ENCODE measurements at regions not wholly inside any gene's neighbourhood (a gene's known extent, or its start where the extent isn't known, plus 50 kb on each side); places are given as distances from the start of the nearest gene placed in this dataset.

GRCh38 chr2:121868652-121869051, 113.2 kb downstream of the TSN start:
- no peak for DNase-seq (ENCODE audit: low spot score)
- Mint-ChIP-seq H3K9me3 (no peaks in the 10 kb centered on the region), H3K27ac (no peak overlapping the region), H3K4me3 (no peak overlapping the region), H3K36me3 (ENCODE audit: low read depth) (no peaks in the 10 kb centered on the region), H3K27me3 (ENCODE audit: insufficient read depth) (no peaks in the 10 kb centered on the region), H3K4me1 (ENCODE audit: low read depth) (no peaks in the 10 kb centered on the region)
- intact Hi-C loops (cut with micrococcal nuclease), result no loop called here

- Mint-ChIP-seq H3K27ac (no peak overlapping the region), H3K9me3 (no peaks in the 10 kb centered on the region), H3K4me1 (ENCODE audit: low read depth) (no peaks in the 10 kb centered on the region), H3K36me3 (ENCODE audit: low read depth) (no peaks in the 10 kb centered on the region), H3K4me3 (no peak overlapping the region), H3K27me3 (ENCODE audit: insufficient read depth) (no peaks in the 10 kb centered on the region)
- intact Hi-C loops (cut with micrococcal nuclease), result no loop called here
- no peak for DNase-seq (ENCODE audit: low spot score)
Measured at GRCh38 chr2:121869363-121869762, 113.9 kb downstream of the TSN start.

DNA sequence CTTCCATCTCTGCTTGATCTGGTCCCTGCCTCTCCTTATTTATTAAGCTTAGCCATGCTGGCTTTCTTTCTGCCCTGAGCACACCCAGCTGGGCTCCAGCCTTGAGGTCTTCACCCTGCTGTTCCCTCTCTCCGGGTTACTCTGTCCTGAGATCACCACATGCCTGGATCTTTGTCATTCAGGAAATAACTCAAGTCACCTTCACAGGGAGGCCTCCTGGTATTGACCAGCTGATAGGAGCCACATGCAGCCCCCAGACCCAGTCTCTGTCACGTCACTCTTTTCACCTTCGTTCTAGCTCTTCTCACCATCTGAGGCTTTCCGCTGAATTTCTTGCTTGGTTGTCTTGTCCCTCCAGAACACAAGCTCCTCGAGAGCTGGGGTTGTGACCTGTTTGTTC, 114.4 kb downstream of the TSN start:
- Mint-ChIP-seq H3K36me3 (ENCODE audit: low read depth) (no peaks in the 10 kb centered on the region), H3K9me3 (no peaks in the 10 kb centered on the region), H3K27ac (no peak overlapping the region), H3K4me3 (no peak overlapping the region), H3K27me3 (ENCODE audit: insufficient read depth) (no peaks in the 10 kb centered on the region), H3K4me1 (ENCODE audit: low read depth) (no peaks in the 10 kb centered on the region)
- no peak for DNase-seq (ENCODE audit: low spot score)
- intact Hi-C loops (cut with micrococcal nuclease), result no loop called here

GRCh38 chr2:121872651-121873050, 117.2 kb downstream of the TSN start:
- DNase-seq (ENCODE audit: low spot score), result no peak
- H3K9me3 Mint-ChIP-seq, result no peaks in the 10 kb centered on the region
- no peaks in the 10 kb centered on the region for H3K27me3 Mint-ChIP-seq (ENCODE audit: insufficient read depth)
- intact Hi-C loops (cut with micrococcal nuclease), result no loop called here
- no peak overlapping the region for H3K27ac Mint-ChIP-seq
- H3K4me3 Mint-ChIP-seq, result no peak overlapping the region
- H3K4me1 Mint-ChIP-seq (ENCODE audit: low read depth), result no peaks in the 10 kb centered on the region
- H3K36me3 Mint-ChIP-seq (ENCODE audit: low read depth), result no peaks in the 10 kb centered on the region

DNA sequence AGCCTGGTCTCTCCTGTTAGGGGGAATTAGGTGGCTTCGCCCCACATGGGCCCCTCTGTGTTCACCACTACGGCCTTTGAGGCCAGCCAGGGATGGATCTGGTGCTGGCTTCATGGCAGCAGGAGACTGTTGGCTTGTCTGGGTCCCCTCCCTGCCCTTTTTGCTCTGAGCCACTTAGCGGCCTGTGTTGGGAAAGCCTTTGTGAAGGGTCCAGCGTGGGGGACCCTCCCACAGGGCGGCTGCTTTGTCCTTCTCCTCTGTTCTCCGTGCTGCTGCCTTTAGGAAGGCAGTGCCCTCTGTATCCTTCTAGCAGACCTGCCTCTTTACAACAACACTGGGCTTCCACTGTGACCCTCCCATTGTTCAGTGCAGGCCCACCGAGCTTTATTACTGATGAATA, 118.4 kb downstream of the TSN start:
- Mint-ChIP-seq H3K27ac (no peak overlapping the region), H3K27me3 (ENCODE audit: insufficient read depth) (no peaks in the 10 kb centered on the region), H3K9me3 (no peaks in the 10 kb centered on the region), H3K36me3 (ENCODE audit: low read depth) (no peaks in the 10 kb centered on the region), H3K4me1 (ENCODE audit: low read depth) (no peaks in the 10 kb centered on the region), H3K4me3 (no peak overlapping the region)
- no peak for DNase-seq (ENCODE audit: low spot score)
- intact Hi-C loops (cut with micrococcal nuclease), result no loop called here

DNA sequence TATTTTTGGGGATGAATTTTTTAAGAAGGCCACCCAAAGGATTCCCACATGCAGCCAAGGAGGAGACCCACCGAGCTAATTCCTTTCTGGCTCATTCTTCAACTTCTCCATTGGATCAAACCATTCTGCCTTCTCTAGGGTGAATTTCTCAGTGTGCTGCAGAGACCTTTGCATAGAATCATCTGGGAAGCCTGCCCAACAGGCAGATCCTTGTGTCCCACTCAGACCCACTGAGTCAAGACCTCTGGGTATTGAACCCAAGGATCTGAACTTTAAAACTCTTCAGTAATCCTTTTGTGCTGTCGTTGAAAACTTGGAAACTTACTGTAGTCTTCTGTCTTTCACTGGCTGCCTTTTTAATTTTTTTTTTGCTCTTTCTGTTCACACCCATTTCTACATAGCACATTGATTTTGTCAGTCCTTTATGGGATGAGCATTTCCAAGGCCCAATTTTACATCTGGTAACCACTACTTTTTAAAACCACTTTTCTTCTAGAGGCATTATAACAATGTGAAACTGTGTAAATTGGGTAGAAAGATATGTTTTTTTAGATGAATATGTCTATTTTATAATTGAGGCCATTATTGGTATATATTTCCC, 120.2 kb downstream of the TSN start:
- intact Hi-C loops (cut with micrococcal nuclease), result no loop called here
- Mint-ChIP-seq H3K4me3 (no peak overlapping the region), H3K36me3 (ENCODE audit: low read depth) (no peaks in the 10 kb centered on the region), H3K9me3 (no peaks in the 10 kb centered on the region), H3K27ac (no peak overlapping the region), H3K27me3 (ENCODE audit: insufficient read depth) (no peaks in the 10 kb centered on the region), H3K4me1 (ENCODE audit: low read depth) (no peaks in the 10 kb centered on the region)
- no peak for DNase-seq (ENCODE audit: low spot score)

- Mint-ChIP-seq H3K9me3 (no peaks in the 10 kb centered on the region), H3K27me3 (ENCODE audit: insufficient read depth) (no peaks in the 10 kb centered on the region), H3K4me3 (no peak overlapping the region), H3K36me3 (ENCODE audit: low read depth) (no peaks in the 10 kb centered on the region), H3K4me1 (ENCODE audit: low read depth) (no peaks in the 10 kb centered on the region), H3K27ac (no peak overlapping the region)
- DNase-seq (ENCODE audit: low spot score), result no peak
- intact Hi-C loops (cut with micrococcal nuclease), result no loop called here
Measured at GRCh38 chr2:121877366-121877765, 121.9 kb downstream of the TSN start.

DNA sequence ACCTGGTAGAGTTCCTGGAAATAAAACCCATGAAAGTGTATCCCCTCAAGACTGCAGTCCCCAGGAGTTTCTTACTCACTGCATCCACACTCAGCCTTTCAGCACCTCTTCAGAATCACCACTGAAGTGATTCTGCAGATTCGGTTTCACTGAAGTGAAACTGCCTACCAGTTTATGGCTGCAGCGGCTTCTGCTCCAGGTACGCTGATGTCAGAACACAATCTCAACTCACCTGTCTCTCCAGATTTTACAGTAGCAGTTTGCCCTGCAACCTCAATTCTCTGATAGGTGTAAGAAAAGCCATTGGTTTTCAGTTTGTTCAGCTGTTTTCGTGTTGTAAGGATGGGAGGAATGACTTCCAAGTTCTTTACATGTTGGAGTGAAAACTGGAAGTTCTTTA, 124.8 kb downstream of the TSN start:
- Mint-ChIP-seq H3K4me3 (no peak overlapping the region), H3K27ac (no peak overlapping the region), H3K36me3 (ENCODE audit: low read depth) (no peaks in the 10 kb centered on the region), H3K27me3 (ENCODE audit: insufficient read depth) (no peaks in the 10 kb centered on the region), H3K9me3 (no peaks in the 10 kb centered on the region), H3K4me1 (ENCODE audit: low read depth) (no peaks in the 10 kb centered on the region)
- intact Hi-C loops (cut with micrococcal nuclease), result no loop called here
- DNase-seq (ENCODE audit: low spot score), result no peak

DNA sequence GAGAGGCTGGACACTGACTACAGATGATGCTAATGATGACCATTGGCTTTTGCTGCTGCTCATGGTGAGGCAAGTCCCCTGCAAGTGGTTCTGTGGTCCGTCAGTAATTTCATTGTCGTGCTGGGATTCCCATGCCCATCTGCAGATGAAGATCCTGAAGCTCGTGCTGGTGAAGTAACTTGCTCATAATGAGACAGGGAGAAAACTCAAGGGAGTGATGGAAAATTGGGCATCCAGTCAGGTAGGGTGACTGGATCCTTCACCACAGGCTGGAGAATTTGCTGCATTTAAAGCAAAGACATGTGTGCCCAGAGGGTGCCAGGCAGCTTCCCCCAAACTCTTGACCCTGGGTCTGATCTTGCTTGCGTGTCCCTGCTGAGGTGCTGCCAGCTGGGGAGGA, 125.6 kb downstream of the TSN start:
- intact Hi-C loops (cut with micrococcal nuclease), result no loop called here
- Mint-ChIP-seq H3K27ac (no peak overlapping the region), H3K27me3 (ENCODE audit: insufficient read depth) (no peaks in the 10 kb centered on the region), H3K9me3 (no peaks in the 10 kb centered on the region), H3K36me3 (ENCODE audit: low read depth) (no peaks in the 10 kb centered on the region), H3K4me1 (ENCODE audit: low read depth) (no peaks in the 10 kb centered on the region), H3K4me3 (no peak overlapping the region)
- DNase-seq (ENCODE audit: low spot score), result no peak

DNA sequence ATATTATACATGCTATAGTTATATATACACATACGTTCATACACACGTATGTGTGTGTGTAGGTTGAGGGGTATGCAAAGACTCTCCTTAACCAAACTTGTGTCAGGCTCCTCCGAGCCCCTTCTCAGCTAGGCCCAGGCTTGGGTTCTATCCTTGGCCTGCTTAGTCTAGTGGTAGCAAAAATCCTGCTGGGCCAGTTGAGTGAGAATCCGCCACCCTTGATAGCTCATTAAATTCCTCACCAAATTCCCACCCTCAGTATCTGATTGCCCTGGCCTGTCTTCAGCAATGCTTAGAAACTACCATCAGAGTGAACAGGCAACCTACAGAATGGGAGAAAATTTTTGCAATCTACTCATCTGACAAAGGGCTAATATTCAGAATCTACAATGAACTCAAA, 126.5 kb downstream of the TSN start:
- H3K36me3 Mint-ChIP-seq (ENCODE audit: low read depth), result no peaks in the 10 kb centered on the region
- no peaks in the 10 kb centered on the region for H3K27me3 Mint-ChIP-seq (ENCODE audit: insufficient read depth)
- no peaks in the 10 kb centered on the region for H3K9me3 Mint-ChIP-seq
- no peaks in the 10 kb centered on the region for H3K4me1 Mint-ChIP-seq (ENCODE audit: low read depth)
- DNase-seq (ENCODE audit: low spot score), result no peak
- H3K27ac Mint-ChIP-seq, result no peak overlapping the region
- intact Hi-C loops (cut with micrococcal nuclease), result no loop called here
- no peak overlapping the region for H3K4me3 Mint-ChIP-seq

DNA sequence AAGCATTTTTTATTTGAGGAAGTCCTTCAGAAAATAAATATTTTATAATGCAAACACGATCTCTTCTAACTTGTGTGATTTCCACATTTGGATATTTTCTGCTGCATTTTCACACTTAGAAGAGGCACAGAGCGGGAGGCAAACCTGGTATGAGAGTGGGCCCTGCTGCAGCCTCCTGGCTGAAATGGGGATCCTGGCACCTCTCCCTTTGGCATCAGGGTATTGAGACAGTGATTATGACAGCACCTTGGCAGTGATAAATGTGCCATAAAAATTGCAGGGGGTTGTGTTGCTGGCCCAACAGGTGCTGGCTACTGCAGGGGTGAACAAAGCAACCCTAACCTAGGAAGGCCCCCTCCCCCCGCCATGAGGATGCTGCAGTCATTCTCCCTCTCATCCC, 128.6 kb downstream of the TSN start:
- H3K9me3 Mint-ChIP-seq, result no peaks in the 10 kb centered on the region
- no peak overlapping the region for H3K4me3 Mint-ChIP-seq
- intact Hi-C loops (cut with micrococcal nuclease), result no loop called here
- no peaks in the 10 kb centered on the region for H3K36me3 Mint-ChIP-seq (ENCODE audit: low read depth)
- DNase-seq (ENCODE audit: low spot score), result no peak
- no peaks in the 10 kb centered on the region for H3K27me3 Mint-ChIP-seq (ENCODE audit: insufficient read depth)
- no peaks in the 10 kb centered on the region for H3K4me1 Mint-ChIP-seq (ENCODE audit: low read depth)
- H3K27ac Mint-ChIP-seq, result no peak overlapping the region

- no peaks in the 10 kb centered on the region for H3K27me3 Mint-ChIP-seq (ENCODE audit: insufficient read depth)
- no peak overlapping the region for H3K27ac Mint-ChIP-seq
- intact Hi-C loops (cut with micrococcal nuclease), result no loop called here
- DNase-seq (ENCODE audit: low spot score), result no peak
- no peak overlapping the region for H3K4me3 Mint-ChIP-seq
- no peaks in the 10 kb centered on the region for H3K4me1 Mint-ChIP-seq (ENCODE audit: low read depth)
- no peaks in the 10 kb centered on the region for H3K36me3 Mint-ChIP-seq (ENCODE audit: low read depth)
- no peaks in the 10 kb centered on the region for H3K9me3 Mint-ChIP-seq
Measured at GRCh38 chr2:121884511-121884921, 129.1 kb downstream of the TSN start.

- H3K9me3 Mint-ChIP-seq, result no peaks in the 10 kb centered on the region
- H3K36me3 Mint-ChIP-seq (ENCODE audit: low read depth), result no peaks in the 10 kb centered on the region
- H3K27me3 Mint-ChIP-seq (ENCODE audit: insufficient read depth), result no peaks in the 10 kb centered on the region
- intact Hi-C loops (cut with micrococcal nuclease), result no loop called here
- no peak overlapping the region for H3K4me3 Mint-ChIP-seq
- no peak for DNase-seq (ENCODE audit: low spot score)
- H3K27ac Mint-ChIP-seq, result no peak overlapping the region
- no peaks in the 10 kb centered on the region for H3K4me1 Mint-ChIP-seq (ENCODE audit: low read depth)
Measured at GRCh38 chr2:121886059-121886458, 130.6 kb downstream of the TSN start.

- Mint-ChIP-seq H3K27ac (no peak overlapping the region), H3K36me3 (ENCODE audit: low read depth) (no peaks in the 10 kb centered on the region), H3K4me3 (no peak overlapping the region), H3K4me1 (ENCODE audit: low read depth) (no peaks in the 10 kb centered on the region), H3K27me3 (ENCODE audit: insufficient read depth) (no peaks in the 10 kb centered on the region), H3K9me3 (no peaks in the 10 kb centered on the region)
- intact Hi-C loops (cut with micrococcal nuclease), result no loop called here
- DNase-seq (ENCODE audit: low spot score), result no peak
Measured at GRCh38 chr2:121887513-121888188, 132.2 kb downstream of the TSN start.
